OCI-LY1 (cell line): ENCODE measurements at regions not wholly inside any gene's neighbourhood (a gene's known extent, or its start where the extent isn't known, plus 50 kb on each side); places are given as distances from the start of the nearest gene placed in this dataset.

ENCODE experiments used
- EZH2 ChIP-seq: fragments of 200-600 bp; sonication (generic), shearing (Covaris generic); IDR thresholded peaks from 2 replicates; pipeline ENCODE4 v1.8.0; 2017; ENCODE audit warnings: borderline replicate concordance, mixed run types, mild to moderate bottlenecking, antibody characterized with exemption, low read length, moderate library complexity, mixed read lengths
- TF ChIP-seq, protein P1 (sequence below): fragments of 200-600 bp; sonication (generic), shearing (Covaris generic); IDR thresholded peaks from 2 replicates; pipeline ENCODE4 v1.5.1; 2017; ENCODE audit warnings: mild to moderate bottlenecking, antibody characterized with exemption, low read length, moderate library complexity, mixed read lengths

DNA sequence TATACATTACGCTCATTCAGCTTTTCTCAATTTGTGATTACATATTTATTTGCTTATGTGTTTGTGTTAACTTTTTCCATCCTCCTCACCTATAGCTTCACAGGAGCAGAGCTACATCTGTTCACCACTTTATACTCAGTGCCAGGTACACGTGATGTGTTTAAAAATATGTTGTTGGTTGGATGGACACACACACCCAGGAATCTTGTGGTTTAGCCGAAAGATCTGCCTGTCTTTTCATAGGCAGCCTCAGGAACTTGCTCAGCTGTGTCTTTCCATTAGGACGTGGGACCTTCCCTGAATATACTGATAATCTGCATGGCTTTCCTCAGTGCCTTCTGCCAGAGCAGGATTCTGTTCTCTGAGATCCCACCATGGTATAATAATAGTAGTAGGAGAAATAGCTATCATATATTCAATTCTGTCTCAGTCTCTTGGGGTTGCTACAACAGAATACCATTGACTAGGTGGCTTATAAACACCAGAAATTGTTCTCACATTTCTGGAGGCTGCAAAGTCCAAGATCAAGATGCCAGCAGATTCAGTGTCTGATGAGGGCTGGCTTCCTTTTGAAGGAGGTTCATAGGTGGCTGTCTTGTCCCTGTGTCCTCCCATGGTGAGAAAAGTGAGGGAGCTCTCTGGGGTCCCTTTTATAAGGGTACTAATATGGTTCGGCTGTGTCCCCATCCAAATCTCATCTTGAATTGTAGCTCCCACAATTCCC, 50.0 kb upstream of the SOD3 start:
- TF ChIP-seq, protein P1, sequence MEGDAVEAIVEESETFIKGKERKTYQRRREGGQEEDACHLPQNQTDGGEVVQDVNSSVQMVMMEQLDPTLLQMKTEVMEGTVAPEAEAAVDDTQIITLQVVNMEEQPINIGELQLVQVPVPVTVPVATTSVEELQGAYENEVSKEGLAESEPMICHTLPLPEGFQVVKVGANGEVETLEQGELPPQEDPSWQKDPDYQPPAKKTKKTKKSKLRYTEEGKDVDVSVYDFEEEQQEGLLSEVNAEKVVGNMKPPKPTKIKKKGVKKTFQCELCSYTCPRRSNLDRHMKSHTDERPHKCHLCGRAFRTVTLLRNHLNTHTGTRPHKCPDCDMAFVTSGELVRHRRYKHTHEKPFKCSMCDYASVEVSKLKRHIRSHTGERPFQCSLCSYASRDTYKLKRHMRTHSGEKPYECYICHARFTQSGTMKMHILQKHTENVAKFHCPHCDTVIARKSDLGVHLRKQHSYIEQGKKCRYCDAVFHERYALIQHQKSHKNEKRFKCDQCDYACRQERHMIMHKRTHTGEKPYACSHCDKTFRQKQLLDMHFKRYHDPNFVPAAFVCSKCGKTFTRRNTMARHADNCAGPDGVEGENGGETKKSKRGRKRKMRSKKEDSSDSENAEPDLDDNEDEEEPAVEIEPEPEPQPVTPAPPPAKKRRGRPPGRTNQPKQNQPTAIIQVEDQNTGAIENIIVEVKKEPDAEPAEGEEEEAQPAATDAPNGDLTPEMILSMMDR: no peak
- no peak for TF ChIP-seq EZH2
